H1 (cell line): ENCODE measurements at regions not wholly inside any gene's neighbourhood (a gene's known extent, or its start where the extent isn't known, plus 50 kb on each side); places are given as distances from the start of the nearest gene placed in this dataset.

Source experiments
- CTCF ChIA-PET: fragments of 300-600 bp; sonication (Branson Sonifier 250); formaldehyde crosslinking; loops from one replicate; lab custom pipeline; 2021; ENCODE audit not compliant: partially characterized antibody; lab: Charles Lee
- POLR2A ChIA-PET: fragments of 300-600 bp; sonication (Branson Sonifier 250); formaldehyde crosslinking; loops from one replicate; lab custom pipeline; 2021; ENCODE audit warnings: inconsistent platforms; ENCODE audit not compliant: partially characterized antibody; lab: Charles Lee
- DNase-seq, 2 experiments: peaks; one replicate each; pipeline versions ENCODE4 v3.0.0 to v3.0.0-alpha.2; 2010 to 2022; ENCODE audit warnings: low spot score in 2 of 2, low read depth in 1 of 2, mixed read lengths in 1 of 2
- FAIRE-seq: peaks from 2 replicates; lab custom pipeline; 2011; peaks lifted over from hg19 to GRCh38; lab: Jason Lieb, UNC
- H2AFZ ChIP-seq: 2 replicates; pipeline ENCODE4 v1.8.1; 2012; ENCODE audit warnings: low read length, inconsistent platforms
- H2AK5ac ChIP-seq: 2 replicates; pipeline ENCODE4 v1.6.1; 2013; ENCODE audit warnings: low read depth, low read length
- H2BK120ac ChIP-seq: replicated peaks from 2 replicates; pipeline ENCODE3; 2013; ENCODE audit warnings: low read depth, low read length, inconsistent platforms
- H2BK12ac ChIP-seq: 2 replicates; pipeline ENCODE4 v1.6.1; 2013; ENCODE audit warnings: low read depth, low read length
- H2BK15ac ChIP-seq: 2 replicates; pipeline ENCODE4 v1.6.1; 2013; ENCODE audit warnings: low read length
- H2BK20ac ChIP-seq: 2 replicates; pipeline ENCODE4 v1.6.1; 2013; ENCODE audit warnings: low read length
- H2BK5ac ChIP-seq: 2 replicates; pipeline ENCODE4 v1.6.1; 2013; ENCODE audit warnings: low read depth, low read length
- H3K14ac ChIP-seq: 2 replicates; pipeline ENCODE4 v1.6.1; 2013; ENCODE audit warnings: inconsistent platforms; ENCODE audit not compliant: insufficient read length
- H3K18ac ChIP-seq: 2 replicates; pipeline ENCODE4 v1.6.1; 2013; ENCODE audit warnings: low read length; ENCODE audit errors: extremely low read depth
- H3K23ac ChIP-seq: 2 replicates; pipeline ENCODE4 v1.6.1; 2013; ENCODE audit warnings: inconsistent platforms; ENCODE audit not compliant: insufficient read length
- H3K23me2 ChIP-seq: 2 replicates; pipeline ENCODE4 v1.6.1; 2013; ENCODE audit warnings: low read depth, low read length
- H3K27ac ChIP-seq: 2 replicates; pipeline ENCODE4 v1.6.1; 2011; ENCODE audit warnings: low read depth, low read length, inconsistent platforms
- H3K27me3 ChIP-seq, 4 experiments: replicated peaks in 1 of 4; 1 replicate in 1 of 4; 2 replicates in 3 of 4; pipeline versions ENCODE4 v1.6.1 to v1.8.1; 2011 to 2013; ENCODE audit warnings: low read length in 3 of 4, mild to moderate bottlenecking in 3 of 4, inconsistent platforms in 2 of 4, mixed read lengths in 2 of 4, moderate library complexity in 1 of 4; ENCODE audit not compliant: control insufficient read depth in 3 of 4, insufficient read depth in 3 of 4; ENCODE audit errors: extremely low read depth in 1 of 4
- H3K36me3 ChIP-seq, 4 experiments: 2 replicates each; pipeline versions ENCODE4 v1.6.1 to v1.8.1; 2011 to 2013; ENCODE audit warnings: mild to moderate bottlenecking in 4 of 4, low read length in 3 of 4, moderate library complexity in 2 of 4, control low read depth in 1 of 4, inconsistent platforms in 1 of 4; ENCODE audit not compliant: insufficient read depth in 4 of 4, control insufficient read depth in 2 of 4
- H3K4ac ChIP-seq: replicated peaks from 2 replicates; pipeline ENCODE3; 2013; ENCODE audit warnings: low read length, low read depth, mixed read lengths, inconsistent platforms; ENCODE audit not compliant: insufficient read length
- H3K4me1 ChIP-seq, 4 experiments: replicated peaks in 1 of 4; 1 replicate in 1 of 4; 2 replicates in 3 of 4; pipeline versions ENCODE4 v1.6.1 to v1.8.1; 2011 to 2013; ENCODE audit warnings: low read length in 3 of 4, inconsistent platforms in 2 of 4, mixed read lengths in 1 of 4; ENCODE audit not compliant: insufficient read depth in 4 of 4, control insufficient read depth in 3 of 4
- H3K4me2 ChIP-seq, 2 experiments: 2 replicates each; pipeline versions ENCODE4 v1.6.1 to v1.8.1; 2011 to 2013; ENCODE audit warnings: low read depth in 2 of 2, low read length in 2 of 2, control low read depth in 1 of 2, inconsistent platforms in 1 of 2, mild to moderate bottlenecking in 1 of 2; ENCODE audit not compliant: insufficient read depth in 1 of 2
- H3K4me3 ChIP-seq, 4 experiments: fragments of 200-600, 300-600 bp in 1 of 4; sonication (generic), shearing (Covaris generic), sonication (Bioruptor Twin) in 1 of 4; 2 replicates each; pipeline versions ENCODE4 v1.5.1 to v1.8.1; 2011 to 2016; ENCODE audit warnings: low read length in 4 of 4, low read depth in 3 of 4, control low read depth in 2 of 4, inconsistent platforms in 2 of 4, mild to moderate bottlenecking in 2 of 4, mixed read lengths in 1 of 4, moderate library complexity in 1 of 4; ENCODE audit not compliant: insufficient read depth in 2 of 4; ENCODE audit errors: extremely low read depth in 1 of 4
- H3K56ac ChIP-seq: replicated peaks from 2 replicates; pipeline ENCODE3; 2013; ENCODE audit warnings: low read depth, mild to moderate bottlenecking, mixed read lengths, low read length, inconsistent platforms; ENCODE audit not compliant: insufficient read length
- H3K79me1 ChIP-seq: 2 replicates; pipeline ENCODE4 v1.6.1; 2013; ENCODE audit warnings: low read depth, low read length, control low read depth
- H3K79me2 ChIP-seq, 2 experiments: 2 replicates each; pipeline versions ENCODE4 v1.6.1 to v1.8.1; 2012 to 2013; ENCODE audit warnings: low read length in 2 of 2, mild to moderate bottlenecking in 2 of 2, inconsistent platforms in 1 of 2; ENCODE audit not compliant: insufficient read depth in 2 of 2, control insufficient read depth in 1 of 2
- H3K9ac ChIP-seq, 4 experiments: replicated peaks in 1 of 4; 1 replicate in 1 of 4; 2 replicates in 3 of 4; pipeline versions ENCODE4 v1.6.1 to v1.8.1; 2011 to 2013; ENCODE audit warnings: low read depth in 3 of 4, low read length in 3 of 4, control low read depth in 2 of 4, mild to moderate bottlenecking in 2 of 4, moderate library complexity in 2 of 4, inconsistent platforms in 1 of 4; ENCODE audit errors: extremely low read depth in 1 of 4
- H3K9me3 ChIP-seq, 2 experiments: 2 replicates each; pipeline versions ENCODE4 v1.6.1 to v1.8.1; 2012 to 2013; ENCODE audit warnings: mild to moderate bottlenecking in 2 of 2, moderate library complexity in 2 of 2, control low read depth in 1 of 2, inconsistent platforms in 1 of 2, low read depth in 1 of 2, low read length in 1 of 2, mixed read lengths in 1 of 2; ENCODE audit not compliant: insufficient read depth in 2 of 2
- H4K20me1 ChIP-seq, 2 experiments: replicated peaks in 1 of 2; 2 replicates each; pipeline versions ENCODE3 to v1.8.1; 2011 to 2013; ENCODE audit warnings: inconsistent platforms in 2 of 2, low read length in 2 of 2, mild to moderate bottlenecking in 1 of 2; ENCODE audit not compliant: insufficient read depth in 2 of 2, control insufficient read depth in 1 of 2
- H4K5ac ChIP-seq: 2 replicates; pipeline ENCODE4 v1.6.1; 2013; ENCODE audit warnings: low read length, low read depth, mixed read lengths, inconsistent platforms; ENCODE audit not compliant: insufficient read length
- H4K8ac ChIP-seq: 2 replicates; pipeline ENCODE4 v1.8.0; 2013; ENCODE audit warnings: mild to moderate bottlenecking, moderate library complexity, low read length, inconsistent platforms; ENCODE audit not compliant: insufficient read depth; ENCODE audit errors: extremely low read depth
- H4K91ac ChIP-seq: replicated peaks from 2 replicates; pipeline ENCODE3; 2013; ENCODE audit warnings: low read length, mixed read lengths, inconsistent platforms; ENCODE audit not compliant: insufficient read length
- BACH1 ChIP-seq: IDR thresholded peaks from 2 replicates; pipeline ENCODE4 v1.6.1; 2012; ENCODE audit warnings: low read length, improper control_type of control experiment
- BCL11A ChIP-seq, 2 experiments: IDR thresholded peaks; one replicate each; pipeline ENCODE4 v1.6.1; 2011; ENCODE audit warnings: low read depth in 2 of 2, low read length in 2 of 2, mild to moderate bottlenecking in 2 of 2
- BRCA1 ChIP-seq: IDR thresholded peaks from 2 replicates; pipeline ENCODE4 v1.6.1; 2012; ENCODE audit warnings: low read depth, low read length, improper control_type of control experiment
- CEBPB ChIP-seq: IDR thresholded peaks from 2 replicates; pipeline ENCODE4 v1.6.1; 2012; ENCODE audit warnings: low read depth, low read length
- CHD2 ChIP-seq: IDR thresholded peaks from 2 replicates; pipeline ENCODE4 v1.6.1; 2012; ENCODE audit warnings: low read length, improper control_type of control experiment
- CREB1 ChIP-seq: IDR thresholded peaks from 2 replicates; pipeline ENCODE4 v1.6.1; 2012; ENCODE audit warnings: inconsistent platforms
- KDM5A ChIP-seq: fragments of 200-600 bp; IDR thresholded peaks from 2 replicates; pipeline ENCODE4 v1.7.1; 2012; ENCODE audit warnings: mild to moderate bottlenecking, low read length, inconsistent platforms, mixed read lengths
- RFX5 ChIP-seq: IDR thresholded peaks from 2 replicates; pipeline ENCODE4 v1.6.1; 2011; ENCODE audit warnings: low read depth, low read length, improper control_type of control experiment, borderline replicate concordance
- SIRT6 ChIP-seq: IDR thresholded peaks from one replicate; pipeline ENCODE4 v1.7.1; 2012; ENCODE audit warnings: low read length, inconsistent platforms
- SP2 ChIP-seq: IDR thresholded peaks from 2 replicates; pipeline ENCODE4 v1.6.1; 2012; ENCODE audit warnings: mild to moderate bottlenecking, low read length, inconsistent platforms
- SP4 ChIP-seq: IDR thresholded peaks from 2 replicates; pipeline ENCODE4 v1.6.1; 2012; ENCODE audit warnings: low read length, inconsistent platforms
- SUZ12 ChIP-seq: fragments of 200-600 bp; sonication (generic); IDR thresholded peaks from 2 replicates; pipeline ENCODE4 v1.6.1; 2012; ENCODE audit warnings: mild to moderate bottlenecking, inconsistent platforms, low read length, moderate library complexity, mixed read lengths
- TBP ChIP-seq: IDR thresholded peaks from 2 replicates; pipeline ENCODE4 v1.6.1; 2011; ENCODE audit warnings: low read depth, low read length, improper control_type of control experiment
- ZNF274 ChIP-seq: IDR thresholded peaks from 2 replicates; pipeline ENCODE4 v1.7.0; 2012; ENCODE audit warnings: low read length, borderline replicate concordance; ENCODE audit errors: extremely low read depth
- WGBS, 2 experiments: shearing (Covaris generic) in 1 of 2; methylation state at CpG; one replicate each; pipeline versions ENCODE4 v1.1.6 to v1.1.7; 2013 to 2015; ENCODE audit warnings: low lambda C conversion rate in 2 of 2, mixed read lengths in 2 of 2, inconsistent platforms in 1 of 2, low coverage in 1 of 2, missing lambda C conversion rate in 1 of 2; ENCODE audit not compliant: insufficient replicate concordance in 2 of 2, insufficient coverage in 1 of 2, insufficient read length in 1 of 2; ENCODE audit errors: extremely low coverage in 1 of 2, missing lambda C conversion rate in 1 of 2; 5-methylcytosine and 5-hydroxymethylcytosine counted together
- TF ChIP-seq, protein P1 (sequence below): IDR thresholded peaks from 2 replicates; pipeline ENCODE4 v1.6.1; 2012; ENCODE audit warnings: low read length, inconsistent platforms

DNA sequence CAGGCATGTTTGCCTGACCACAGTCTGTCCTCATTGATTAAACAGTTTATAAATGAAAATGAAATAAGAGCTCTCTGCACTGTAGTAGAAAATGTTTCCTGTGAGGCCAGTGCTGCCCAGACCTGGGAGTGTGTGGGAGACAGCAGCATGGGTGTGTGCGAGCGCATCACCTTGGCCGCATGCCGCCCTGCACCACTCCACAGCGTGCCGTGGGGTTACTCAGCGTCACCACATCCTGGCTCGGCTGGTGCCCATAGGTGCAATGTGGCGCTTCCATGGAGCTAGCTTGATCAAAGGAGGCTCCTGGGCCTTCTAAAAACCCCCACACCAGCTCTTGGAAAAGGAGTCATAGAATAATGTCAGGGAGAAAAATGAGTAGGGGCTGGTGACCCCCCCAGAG is 76.0 kb upstream of the EPC2 start:
- Histone ChIP-seq H3K18ac (no peak overlapping the region), H3K56ac (no peak overlapping the region), H3K4me3 (no peak overlapping the region), H2BK120ac (no peak overlapping the region), H3K9ac (no peak overlapping the region), H3K9me3 (no peaks in the 10 kb centered on the region), H4K91ac (no peak overlapping the region), H2BK15ac (no peak overlapping the region), H3K4ac (no peak overlapping the region), H2BK20ac (no peak overlapping the region), H4K5ac (no peak overlapping the region), H2BK5ac (no peak overlapping the region), H2AFZ (no peak overlapping the region), H3K23me2 (no peaks in the 10 kb centered on the region), H3K4me1 (no peaks in the 10 kb centered on the region), H3K27me3 (no peaks in the 10 kb centered on the region), H4K20me1 (no peaks in the 10 kb centered on the region), H3K27ac (no peak overlapping the region), H2AK5ac (no peak overlapping the region), H3K23ac (no peak overlapping the region), H3K36me3 (no peaks in the 10 kb centered on the region), H3K79me1 (no peaks in the 10 kb centered on the region), H3K14ac (no peak overlapping the region), H4K8ac (no peak overlapping the region; the same call in 1 of the 2 replicates), H3K4me2 (no peak overlapping the region), H3K79me2 (no peaks in the 10 kb centered on the region), H2BK12ac (no peak overlapping the region)
- 94% methylated on average over 9 of the region's 9 CpGs; no CpG with 5 or more reads in 1 of the 2 experiments for WGBS, 2 experiments
- ChIA-PET POLR2A (interaction anchor here (1.0 kb wide), 1 partner anchor 9 kb away, joined by 3 read pairs; no protein-coding TSS in a partner anchor), CTCF (interaction anchor here (0.9 to 1.4 kb wide), 2 partner anchors 74 to 420 kb away, joined by 3 read pairs; no protein-coding TSS in a partner anchor)
- no peak for FAIRE-seq
- no peak for DNase-seq
- TF ChIP-seq SP2 (no peak), CHD2 (no peak), KDM5A (no peak), BACH1 (no peak), SUZ12 (no peak), BRCA1 (no peak), ZNF274 (no peak), CEBPB (no peak), TBP (no peak), RFX5 (no peak), BCL11A (IDR thresholded peaks at IDR 0.05; ENCODE audit: low read depth in 2 of 2, low read length in 2 of 2) (no peak), SIRT6 (no peak), SP4 (no peak), CREB1 (no peak)
- TF ChIP-seq, protein P1, sequence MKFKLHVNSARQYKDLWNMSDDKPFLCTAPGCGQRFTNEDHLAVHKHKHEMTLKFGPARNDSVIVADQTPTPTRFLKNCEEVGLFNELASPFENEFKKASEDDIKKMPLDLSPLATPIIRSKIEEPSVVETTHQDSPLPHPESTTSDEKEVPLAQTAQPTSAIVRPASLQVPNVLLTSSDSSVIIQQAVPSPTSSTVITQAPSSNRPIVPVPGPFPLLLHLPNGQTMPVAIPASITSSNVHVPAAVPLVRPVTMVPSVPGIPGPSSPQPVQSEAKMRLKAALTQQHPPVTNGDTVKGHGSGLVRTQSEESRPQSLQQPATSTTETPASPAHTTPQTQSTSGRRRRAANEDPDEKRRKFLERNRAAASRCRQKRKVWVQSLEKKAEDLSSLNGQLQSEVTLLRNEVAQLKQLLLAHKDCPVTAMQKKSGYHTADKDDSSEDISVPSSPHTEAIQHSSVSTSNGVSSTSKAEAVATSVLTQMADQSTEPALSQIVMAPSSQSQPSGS, result no peak
